ENCODE measurements at regions not wholly inside any gene's neighbourhood (a gene's known extent, or its start where the extent isn't known, plus 50 kb on each side); places are given as distances from the start of the nearest gene placed in this dataset.

DNA sequence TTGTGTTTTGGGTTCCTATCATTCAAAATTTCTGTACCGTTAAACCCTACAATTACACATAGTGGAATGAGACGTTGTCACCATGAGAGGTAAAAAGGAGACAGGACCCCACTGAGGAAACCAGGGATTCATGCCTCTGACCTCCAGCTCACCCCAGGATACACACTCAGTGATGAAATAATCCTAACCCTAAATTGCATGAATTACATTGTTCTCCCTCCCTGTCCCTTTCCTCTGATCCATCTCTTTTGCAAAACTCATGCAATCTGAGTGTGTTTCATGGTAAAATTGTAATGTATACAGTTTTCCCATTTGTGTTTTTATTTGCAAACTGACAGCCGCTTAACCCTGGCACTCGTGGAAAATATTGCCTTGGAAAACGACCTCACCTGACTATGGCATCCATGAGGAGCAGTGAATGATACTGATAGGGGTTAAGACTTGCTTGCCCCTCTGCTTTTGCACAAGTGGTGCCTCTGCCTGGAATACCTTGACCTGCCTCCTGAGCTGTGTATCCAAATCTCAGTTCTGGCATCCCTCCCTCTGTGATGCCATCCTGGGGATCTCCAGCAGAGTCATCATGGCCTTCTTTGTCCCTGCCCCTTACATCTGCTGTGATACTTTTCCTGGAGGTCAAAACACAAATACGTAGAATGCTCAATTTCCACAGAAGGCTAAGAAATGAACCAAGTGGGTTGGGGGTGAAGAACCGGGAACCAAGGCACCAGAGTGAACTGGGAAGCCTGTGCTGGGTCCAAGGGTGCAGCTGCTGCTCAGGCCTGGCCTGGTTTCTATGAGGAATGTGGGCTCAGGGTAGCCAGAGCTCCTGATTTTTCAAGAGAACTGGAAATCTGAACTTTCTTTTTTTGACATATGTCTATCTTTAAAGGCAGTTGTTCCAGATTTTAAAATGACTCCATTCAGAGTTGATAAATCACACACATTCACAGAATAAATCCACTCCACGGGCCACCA, 211.6 kb upstream of the ZNF217 start:
- no CpG with 5 or more reads among the region's 8 CpGs for WGBS, 2 experiments (ENCODE audit: extremely low coverage in 2 of 2, insufficient read length in 1 of 2)
- H3K14ac ChIP-seq (replicated peaks; ENCODE audit: low read depth, low read length) = peak overlapping the region; percentile 11

More for the DNA sequence above, 211.6 kb upstream of the ZNF217 start:
- H3K4me1 ChIP-seq (ENCODE audit: control insufficient read depth, insufficient read depth, low read length) = peaks cover 12% of the 10 kb centered on the region
- H3K9ac ChIP-seq (ENCODE audit: low read depth, low read length) = no peak overlapping the region
- DNase-seq (no peak), ATAC-seq (ENCODE audit: low read depth) (peak; percentile 53)
- H3K4me3 ChIP-seq (ENCODE audit: insufficient read depth, low read depth, low read length) = no peak overlapping the region
- H3K36me3 ChIP-seq (ENCODE audit: control insufficient read depth, insufficient read depth, low read length) = no peaks in the 10 kb centered on the region
- peak overlapping the region; percentile 4 for H2AK9ac ChIP-seq (replicated peaks; ENCODE audit: low read depth, low read length, poor library complexity)
- H2BK20ac ChIP-seq (ENCODE audit: low read depth, low read length) = peak overlapping the region; percentile 58
- TF ChIP-seq, protein P1, sequence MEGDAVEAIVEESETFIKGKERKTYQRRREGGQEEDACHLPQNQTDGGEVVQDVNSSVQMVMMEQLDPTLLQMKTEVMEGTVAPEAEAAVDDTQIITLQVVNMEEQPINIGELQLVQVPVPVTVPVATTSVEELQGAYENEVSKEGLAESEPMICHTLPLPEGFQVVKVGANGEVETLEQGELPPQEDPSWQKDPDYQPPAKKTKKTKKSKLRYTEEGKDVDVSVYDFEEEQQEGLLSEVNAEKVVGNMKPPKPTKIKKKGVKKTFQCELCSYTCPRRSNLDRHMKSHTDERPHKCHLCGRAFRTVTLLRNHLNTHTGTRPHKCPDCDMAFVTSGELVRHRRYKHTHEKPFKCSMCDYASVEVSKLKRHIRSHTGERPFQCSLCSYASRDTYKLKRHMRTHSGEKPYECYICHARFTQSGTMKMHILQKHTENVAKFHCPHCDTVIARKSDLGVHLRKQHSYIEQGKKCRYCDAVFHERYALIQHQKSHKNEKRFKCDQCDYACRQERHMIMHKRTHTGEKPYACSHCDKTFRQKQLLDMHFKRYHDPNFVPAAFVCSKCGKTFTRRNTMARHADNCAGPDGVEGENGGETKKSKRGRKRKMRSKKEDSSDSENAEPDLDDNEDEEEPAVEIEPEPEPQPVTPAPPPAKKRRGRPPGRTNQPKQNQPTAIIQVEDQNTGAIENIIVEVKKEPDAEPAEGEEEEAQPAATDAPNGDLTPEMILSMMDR (conservative IDR thresholded peaks at IDR 0.05; ENCODE audit: low read depth, low read length) = no peak
- TF ChIP-seq FOS (IDR thresholded peaks at IDR 0.05; ENCODE audit: low read depth, low read length) (no peak), RFX5 (IDR thresholded peaks at IDR 0.05; ENCODE audit: low read depth, low read length) (no peak), NFE2L2 (IDR thresholded peaks at IDR 0.05; ENCODE audit: low read depth, low read length) (no peak), CEBPB (IDR thresholded peaks at IDR 0.05; ENCODE audit: low read depth, low read length) (no peak), RCOR1 (IDR thresholded peaks at IDR 0.05; ENCODE audit: insufficient replicate concordance, low read length) (no peak), SMC3 (IDR thresholded peaks at IDR 0.05; ENCODE audit: low read depth, low read length) (no peak), MAFK (IDR thresholded peaks at IDR 0.05; ENCODE audit: low read depth, low read length) (no peak), RAD21 (IDR thresholded peaks at IDR 0.05; ENCODE audit: low read length) (no peak), MAZ (IDR thresholded peaks at IDR 0.05; ENCODE audit: borderline replicate concordance, low read depth, low read length) (no peak), MXI1 (IDR thresholded peaks at IDR 0.05; ENCODE audit: borderline replicate concordance, low read depth, low read length) (no peak), BHLHE40 (IDR thresholded peaks at IDR 0.05; ENCODE audit: low read depth, low read length) (no peak)
- TF ChIP-seq, protein P2, sequence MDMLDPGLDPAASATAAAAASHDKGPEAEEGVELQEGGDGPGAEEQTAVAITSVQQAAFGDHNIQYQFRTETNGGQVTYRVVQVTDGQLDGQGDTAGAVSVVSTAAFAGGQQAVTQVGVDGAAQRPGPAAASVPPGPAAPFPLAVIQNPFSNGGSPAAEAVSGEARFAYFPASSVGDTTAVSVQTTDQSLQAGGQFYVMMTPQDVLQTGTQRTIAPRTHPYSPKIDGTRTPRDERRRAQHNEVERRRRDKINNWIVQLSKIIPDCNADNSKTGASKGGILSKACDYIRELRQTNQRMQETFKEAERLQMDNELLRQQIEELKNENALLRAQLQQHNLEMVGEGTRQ (IDR thresholded peaks at IDR 0.05; ENCODE audit: low read depth, low read length) = no peak
- peak overlapping the region; percentile 94 for H2BK15ac ChIP-seq (ENCODE audit: low read depth, low read length)
- H4K20me1 ChIP-seq (ENCODE audit: insufficient read depth, low read length) = no peaks in the 10 kb centered on the region
- peak overlapping the region; percentile 8; the same call in 1 of the 2 replicates for H4K5ac ChIP-seq (ENCODE audit: low read depth, low read length)
- peak overlapping the region; percentile 36; the same call in 1 of the 2 replicates for H3K18ac ChIP-seq (ENCODE audit: low read depth, low read length)
- peak overlapping the region; percentile 34 for H2BK5ac ChIP-seq (ENCODE audit: low read depth, low read length, poor library complexity, severe bottlenecking)
- dilution Hi-C loops (cut with HindIII; ENCODE audit: low sequenced_read_pairs, unreplicated experiment) = no loop called here
- POLR2A ChIA-PET (ENCODE audit: unreplicated experiment) = interaction anchor here (0.7 kb wide), 1 partner anchor 24 kb away, joined by 4 read pairs; no protein-coding TSS in a partner anchor
- no peaks in the 10 kb centered on the region for H3K27me3 ChIP-seq (ENCODE audit: control insufficient read depth, insufficient read depth, low read length)
- no peaks in the 10 kb centered on the region for H3K9me3 ChIP-seq (ENCODE audit: control insufficient read depth, insufficient read depth, low read length)
- CTCF ChIA-PET = no interaction called here
- H3K4ac ChIP-seq (ENCODE audit: low read depth, low read length) = peak overlapping the region; percentile 79
- peak overlapping the region; percentile 85 for H4K91ac ChIP-seq (ENCODE audit: insufficient read depth, low read depth, low read length)
- BruUV-seq (replicated peaks) = no TSS peak
- peak overlapping the region; percentile 38 for H3K27ac ChIP-seq (ENCODE audit: insufficient read depth, low read length)
- H3K79me1 ChIP-seq (ENCODE audit: low read depth in 1 of 2, low read length in 2 of 2) = peaks cover 0 to 4% of the 10 kb centered on the region in 2 experiments; a peak in 1 of 4 replicates
- H2AK5ac ChIP-seq (ENCODE audit: low read depth, low read length) = peak overlapping the region; percentile 85
- H2BK120ac ChIP-seq (ENCODE audit: low read depth, low read length) = peak overlapping the region; percentile 76
- intact Hi-C loops (cut with micrococcal nuclease) = no loop called here
- peak overlapping the region; percentile 29 to 74; a peak in 3 of 4 replicates for H4K8ac ChIP-seq (ENCODE audit: low read depth in 2 of 2, low read length in 2 of 2)
- H2AFZ ChIP-seq (replicated peaks; ENCODE audit: low read length, poor library complexity) = peak overlapping the region; percentile 26
- H3K4me2 ChIP-seq (ENCODE audit: low read depth, low read length) = no peak overlapping the region
- H3K56ac ChIP-seq (ENCODE audit: extremely low read depth, insufficient read depth, low read length) = peak overlapping the region; percentile 26; the same call in 1 of the 2 replicates
- H3K23ac ChIP-seq (ENCODE audit: low read depth, low read length) = peak overlapping the region; percentile 14; the same call in 1 of the 2 replicates
- in situ Hi-C loops (cut with MboI; ENCODE audit: low sequenced_read_pairs) = no loop called here
- peaks cover 8% of the 10 kb centered on the region; the same call in 1 of the 2 replicates for H3K9me1 ChIP-seq (ENCODE audit: insufficient read depth, low read length)

Measured in IMR-90 (cell line).